ENCODE measurements at regions not wholly inside any gene's neighbourhood (a gene's known extent, or its start where the extent isn't known, plus 50 kb on each side); places are given as distances from the start of the nearest gene placed in this dataset.

DNA sequence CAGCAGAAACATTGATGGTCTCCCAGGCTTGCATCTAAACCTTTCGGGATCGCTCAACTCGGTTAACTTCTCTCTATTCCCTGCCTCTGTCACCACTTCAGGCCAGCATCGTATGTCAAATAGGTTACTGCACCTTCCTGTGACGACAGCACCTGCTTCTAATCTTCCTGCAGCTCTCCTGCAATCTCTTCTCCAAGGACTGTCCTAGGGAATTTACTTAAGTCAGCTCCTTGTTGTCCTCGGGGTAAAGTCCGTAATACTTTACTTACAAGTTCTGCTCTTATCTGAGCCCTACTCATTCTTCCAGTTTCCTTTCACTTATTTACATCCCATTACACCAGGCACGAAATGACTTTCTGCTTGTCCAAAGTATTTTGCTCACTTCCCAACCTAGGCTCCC is 372.7 kb upstream of the AKR1E2 start:
- TF ChIP-seq, protein P1, sequence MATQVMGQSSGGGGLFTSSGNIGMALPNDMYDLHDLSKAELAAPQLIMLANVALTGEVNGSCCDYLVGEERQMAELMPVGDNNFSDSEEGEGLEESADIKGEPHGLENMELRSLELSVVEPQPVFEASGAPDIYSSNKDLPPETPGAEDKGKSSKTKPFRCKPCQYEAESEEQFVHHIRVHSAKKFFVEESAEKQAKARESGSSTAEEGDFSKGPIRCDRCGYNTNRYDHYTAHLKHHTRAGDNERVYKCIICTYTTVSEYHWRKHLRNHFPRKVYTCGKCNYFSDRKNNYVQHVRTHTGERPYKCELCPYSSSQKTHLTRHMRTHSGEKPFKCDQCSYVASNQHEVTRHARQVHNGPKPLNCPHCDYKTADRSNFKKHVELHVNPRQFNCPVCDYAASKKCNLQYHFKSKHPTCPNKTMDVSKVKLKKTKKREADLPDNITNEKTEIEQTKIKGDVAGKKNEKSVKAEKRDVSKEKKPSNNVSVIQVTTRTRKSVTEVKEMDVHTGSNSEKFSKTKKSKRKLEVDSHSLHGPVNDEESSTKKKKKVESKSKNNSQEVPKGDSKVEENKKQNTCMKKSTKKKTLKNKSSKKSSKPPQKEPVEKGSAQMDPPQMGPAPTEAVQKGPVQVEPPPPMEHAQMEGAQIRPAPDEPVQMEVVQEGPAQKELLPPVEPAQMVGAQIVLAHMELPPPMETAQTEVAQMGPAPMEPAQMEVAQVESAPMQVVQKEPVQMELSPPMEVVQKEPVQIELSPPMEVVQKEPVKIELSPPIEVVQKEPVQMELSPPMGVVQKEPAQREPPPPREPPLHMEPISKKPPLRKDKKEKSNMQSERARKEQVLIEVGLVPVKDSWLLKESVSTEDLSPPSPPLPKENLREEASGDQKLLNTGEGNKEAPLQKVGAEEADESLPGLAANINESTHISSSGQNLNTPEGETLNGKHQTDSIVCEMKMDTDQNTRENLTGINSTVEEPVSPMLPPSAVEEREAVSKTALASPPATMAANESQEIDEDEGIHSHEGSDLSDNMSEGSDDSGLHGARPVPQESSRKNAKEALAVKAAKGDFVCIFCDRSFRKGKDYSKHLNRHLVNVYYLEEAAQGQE (IDR thresholded peaks at IDR 0.05; ENCODE audit: insufficient replicate concordance, low read depth) = no peak
- TF ChIP-seq SPI1 (IDR thresholded peaks at IDR 0.05; ENCODE audit: borderline replicate concordance, low read depth) (no peak), GABPA (IDR thresholded peaks at IDR 0.05; ENCODE audit: low read depth) (no peak)
- TF ChIP-seq, protein P2, sequence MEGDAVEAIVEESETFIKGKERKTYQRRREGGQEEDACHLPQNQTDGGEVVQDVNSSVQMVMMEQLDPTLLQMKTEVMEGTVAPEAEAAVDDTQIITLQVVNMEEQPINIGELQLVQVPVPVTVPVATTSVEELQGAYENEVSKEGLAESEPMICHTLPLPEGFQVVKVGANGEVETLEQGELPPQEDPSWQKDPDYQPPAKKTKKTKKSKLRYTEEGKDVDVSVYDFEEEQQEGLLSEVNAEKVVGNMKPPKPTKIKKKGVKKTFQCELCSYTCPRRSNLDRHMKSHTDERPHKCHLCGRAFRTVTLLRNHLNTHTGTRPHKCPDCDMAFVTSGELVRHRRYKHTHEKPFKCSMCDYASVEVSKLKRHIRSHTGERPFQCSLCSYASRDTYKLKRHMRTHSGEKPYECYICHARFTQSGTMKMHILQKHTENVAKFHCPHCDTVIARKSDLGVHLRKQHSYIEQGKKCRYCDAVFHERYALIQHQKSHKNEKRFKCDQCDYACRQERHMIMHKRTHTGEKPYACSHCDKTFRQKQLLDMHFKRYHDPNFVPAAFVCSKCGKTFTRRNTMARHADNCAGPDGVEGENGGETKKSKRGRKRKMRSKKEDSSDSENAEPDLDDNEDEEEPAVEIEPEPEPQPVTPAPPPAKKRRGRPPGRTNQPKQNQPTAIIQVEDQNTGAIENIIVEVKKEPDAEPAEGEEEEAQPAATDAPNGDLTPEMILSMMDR (IDR thresholded peaks at IDR 0.05; ENCODE audit: insufficient read depth, low read length) = no peak
- Histone ChIP-seq H3K27me3 (ENCODE audit: insufficient read depth, poor library complexity, severe bottlenecking) (no peaks in the 10 kb centered on the region), H3K27ac (replicated peaks) (no peak overlapping the region), H3K4me3 (replicated peaks; ENCODE audit: insufficient read depth, low read length) (no peak overlapping the region)
- DNase-seq (ENCODE audit: low read depth in 1 of 2, low spot score in 1 of 2) = no peak

DNA sequence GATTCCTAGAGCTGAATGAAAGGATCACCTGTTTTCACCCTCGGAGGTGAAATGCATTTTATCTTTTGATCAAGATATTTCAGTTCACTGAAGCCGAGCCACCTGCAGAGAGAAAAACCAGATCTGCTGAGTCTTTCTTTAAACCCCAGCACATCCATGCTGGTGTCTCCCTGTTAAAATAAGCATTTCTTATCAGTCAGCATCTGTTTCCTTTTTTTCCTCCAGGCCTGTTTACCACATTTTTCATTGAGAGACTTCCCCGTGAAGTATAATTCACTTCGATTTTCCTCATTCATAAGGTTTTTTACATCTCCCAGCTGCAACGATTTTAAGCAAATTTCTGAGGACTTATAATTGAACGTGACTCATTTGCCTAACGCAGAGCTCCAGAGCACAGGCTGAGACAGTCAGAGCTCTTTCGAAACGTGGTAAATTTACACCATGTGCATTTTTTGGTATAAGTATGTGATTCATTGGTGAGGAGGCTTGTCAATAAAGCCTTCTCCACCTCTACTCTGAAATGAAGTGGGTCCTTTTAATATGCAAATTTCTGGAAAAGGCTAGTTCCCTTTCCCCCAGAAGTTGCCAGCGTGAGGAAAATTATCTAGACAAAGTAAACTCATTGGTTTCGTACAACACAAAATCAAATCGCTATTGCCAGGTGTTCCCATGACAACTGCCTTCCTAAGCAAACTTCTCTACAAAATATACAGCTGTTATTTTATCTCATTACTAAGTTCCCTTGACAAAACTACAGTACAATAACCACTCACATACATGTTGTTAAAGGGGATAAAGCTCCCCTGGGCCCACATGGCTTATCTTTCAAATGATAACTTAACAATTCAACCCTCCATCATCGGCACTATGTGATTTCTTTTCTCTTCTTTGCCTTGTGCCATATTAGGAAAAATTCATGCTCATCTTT is 374.8 kb upstream of the AKR1E2 start:
- TF ChIP-seq, protein P1 (IDR thresholded peaks at IDR 0.05; ENCODE audit: insufficient replicate concordance, low read depth) = no peak
- no peak for TF ChIP-seq GABPA (IDR thresholded peaks at IDR 0.05; ENCODE audit: low read depth)
- no peak for TF ChIP-seq SPI1 (IDR thresholded peaks at IDR 0.05; ENCODE audit: borderline replicate concordance, low read depth)
- TF ChIP-seq, protein P2 (IDR thresholded peaks at IDR 0.05; ENCODE audit: insufficient read depth, low read length) = no peak
- no peak for TF ChIP-seq POLR2AphosphoS5 (IDR thresholded peaks at IDR 0.05; ENCODE audit: low read depth)
- H3K27me3 ChIP-seq (ENCODE audit: insufficient read depth, poor library complexity, severe bottlenecking) = no peaks in the 10 kb centered on the region
- no peak for DNase-seq (ENCODE audit: low read depth in 1 of 2, low spot score in 1 of 2)
- H3K27ac ChIP-seq (replicated peaks) = no peak overlapping the region
- no peak overlapping the region for H3K4me3 ChIP-seq (replicated peaks; ENCODE audit: insufficient read depth, low read length)

DNA sequence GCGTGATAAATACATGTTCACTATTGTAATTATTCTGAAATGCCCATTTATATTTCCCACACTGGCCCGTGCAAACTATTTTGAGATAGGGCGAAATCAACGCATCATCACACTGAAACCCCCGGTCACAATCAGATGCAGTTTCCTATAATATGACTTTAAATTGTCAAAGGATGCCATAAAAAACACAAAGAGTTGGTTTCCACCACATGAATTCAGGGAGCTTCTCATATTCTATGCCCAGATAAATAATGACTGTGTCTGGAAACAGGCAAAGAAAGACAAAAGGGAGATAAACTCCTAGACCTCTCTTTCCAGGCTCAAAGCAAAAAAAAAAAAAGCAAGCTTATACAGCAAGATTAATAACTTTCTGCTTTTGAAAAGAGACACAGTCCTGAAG is 375.8 kb upstream of the AKR1E2 start:
- Histone ChIP-seq H3K27ac (replicated peaks) (no peak overlapping the region), H3K27me3 (ENCODE audit: insufficient read depth, poor library complexity, severe bottlenecking) (no peaks in the 10 kb centered on the region), H3K4me3 (replicated peaks; ENCODE audit: insufficient read depth, low read length) (no peak overlapping the region)
- TF ChIP-seq SPI1 (IDR thresholded peaks at IDR 0.05; ENCODE audit: borderline replicate concordance, low read depth) (no peak), POLR2AphosphoS5 (IDR thresholded peaks at IDR 0.05; ENCODE audit: low read depth) (no peak), GABPA (IDR thresholded peaks at IDR 0.05; ENCODE audit: low read depth) (no peak)
- TF ChIP-seq, protein P1 (IDR thresholded peaks at IDR 0.05; ENCODE audit: insufficient replicate concordance, low read depth) = no peak
- TF ChIP-seq, protein P2 (IDR thresholded peaks at IDR 0.05; ENCODE audit: insufficient read depth, low read length) = no peak
- DNase-seq (ENCODE audit: low read depth in 1 of 2, low spot score in 1 of 2) = no peak
